HG03565 (cell line): ENCODE measurements at regions not wholly inside any gene's neighbourhood (a gene's known extent, or its start where the extent isn't known, plus 50 kb on each side); places are given as distances from the start of the nearest gene placed in this dataset.

ENCODE experiments used
- ATAC-seq: cut with Tn5 transposase; IDR thresholded peaks from one replicate; pipeline ENCODE4 v1.9.1; 2021; ENCODE audit warnings: mild to moderate bottlenecking, moderate library complexity; ENCODE audit not compliant: unreplicated experiment

- no peak for ATAC-seq
Measured at GRCh38 chr11:134532131-134532920, 120.3 kb upstream of the B3GAT1 start.

- ATAC-seq, result no peak
Measured at GRCh38 chr11:134531327-134532130, 119.5 kb upstream of the B3GAT1 start.

GRCh38 chr11:134530636-134531326 is 118.7 kb upstream of the B3GAT1 start:
- no peak for ATAC-seq

- no peak for ATAC-seq
Measured at GRCh38 chr11:134529212-134530096, 117.4 kb upstream of the B3GAT1 start.

- no peak for ATAC-seq
Measured at GRCh38 chr11:134528453-134528852, 116.4 kb upstream of the B3GAT1 start.

GRCh38 chr11:134527382-134528243 is 115.6 kb upstream of the B3GAT1 start:
- no peak for ATAC-seq

GRCh38 chr11:134524896-134525845 is 113.1 kb upstream of the B3GAT1 start:
- ATAC-seq, result no peak

- ATAC-seq, result no peak
Measured at GRCh38 chr11:134524201-134524600, 112.2 kb upstream of the B3GAT1 start.

- ATAC-seq, result no peak
Measured at GRCh38 chr11:134522782-134523570, 110.9 kb upstream of the B3GAT1 start.

GRCh38 chr11:134521452-134522289 is 109.6 kb upstream of the B3GAT1 start:
- ATAC-seq, result no peak

- ATAC-seq, result no peak
Measured at GRCh38 chr11:134521001-134521400, 109.0 kb upstream of the B3GAT1 start.

GRCh38 chr11:134519788-134520187 is 107.7 kb upstream of the B3GAT1 start:
- ATAC-seq, result no peak

GRCh38 chr11:134519390-134519750 is 107.3 kb upstream of the B3GAT1 start:
- no peak for ATAC-seq

GRCh38 chr11:134518616-134519389 is 106.8 kb upstream of the B3GAT1 start:
- no peak for ATAC-seq

GRCh38 chr11:134517621-134518293 is 105.7 kb upstream of the B3GAT1 start:
- no peak for ATAC-seq

- ATAC-seq, result no peak
Measured at GRCh38 chr11:134517115-134517514, 105.1 kb upstream of the B3GAT1 start.
